ENCODE measurements at regions not wholly inside any gene's neighbourhood (a gene's known extent, or its start where the extent isn't known, plus 50 kb on each side); places are given as distances from the start of the nearest gene placed in this dataset.

GRCh38 chr9:107221321-107221720, 61.8 kb upstream of the RAD23B start:
- H3K4me2 ChIP-seq (ENCODE audit: extremely low read depth, insufficient read depth, low read length): no peak overlapping the region

GRCh38 chr9:107222020-107222522, 61.0 kb upstream of the RAD23B start:
- no peaks in the 10 kb centered on the region for H3K9me3 ChIP-seq (ENCODE audit: control insufficient read depth, insufficient read depth, low read depth, low read length)
- no peaks in the 10 kb centered on the region for H3K4me1 ChIP-seq (ENCODE audit: control insufficient read depth, extremely low read depth, insufficient read depth, low read length)
- H3K4me3 ChIP-seq (replicated peaks in 1 of 4; ENCODE audit: control extremely low read depth in 1 of 4, insufficient read depth in 1 of 4, low read depth in 3 of 4, low read length in 4 of 4): peak overlapping the region; percentile 35 to 88 (median 43)
- H2AFZ ChIP-seq (ENCODE audit: low read length): peak overlapping the region; percentile 77
- peak overlapping the region; percentile 41 for H3K27ac ChIP-seq (ENCODE audit: insufficient read depth, low read length)
- H3K9ac ChIP-seq (ENCODE audit: insufficient read depth, low read length): no peak overlapping the region
- DNase-seq (ENCODE audit: low read depth in 2 of 2): peak; percentile 67 to 74
- no peaks in the 10 kb centered on the region for H4K20me1 ChIP-seq (ENCODE audit: control insufficient read depth, extremely low read depth, insufficient read depth, low read length)
- no peak for TF ChIP-seq EZH2 (IDR thresholded peaks at IDR 0.05; ENCODE audit: low read length, missing control alignments)
- TF ChIP-seq, protein P1, sequence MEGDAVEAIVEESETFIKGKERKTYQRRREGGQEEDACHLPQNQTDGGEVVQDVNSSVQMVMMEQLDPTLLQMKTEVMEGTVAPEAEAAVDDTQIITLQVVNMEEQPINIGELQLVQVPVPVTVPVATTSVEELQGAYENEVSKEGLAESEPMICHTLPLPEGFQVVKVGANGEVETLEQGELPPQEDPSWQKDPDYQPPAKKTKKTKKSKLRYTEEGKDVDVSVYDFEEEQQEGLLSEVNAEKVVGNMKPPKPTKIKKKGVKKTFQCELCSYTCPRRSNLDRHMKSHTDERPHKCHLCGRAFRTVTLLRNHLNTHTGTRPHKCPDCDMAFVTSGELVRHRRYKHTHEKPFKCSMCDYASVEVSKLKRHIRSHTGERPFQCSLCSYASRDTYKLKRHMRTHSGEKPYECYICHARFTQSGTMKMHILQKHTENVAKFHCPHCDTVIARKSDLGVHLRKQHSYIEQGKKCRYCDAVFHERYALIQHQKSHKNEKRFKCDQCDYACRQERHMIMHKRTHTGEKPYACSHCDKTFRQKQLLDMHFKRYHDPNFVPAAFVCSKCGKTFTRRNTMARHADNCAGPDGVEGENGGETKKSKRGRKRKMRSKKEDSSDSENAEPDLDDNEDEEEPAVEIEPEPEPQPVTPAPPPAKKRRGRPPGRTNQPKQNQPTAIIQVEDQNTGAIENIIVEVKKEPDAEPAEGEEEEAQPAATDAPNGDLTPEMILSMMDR (conservative IDR thresholded peaks at IDR 0.05 in 1 of 2, IDR thresholded peaks at IDR 0.05 in 1 of 2; ENCODE audit: low read depth in 1 of 2, low read length in 2 of 2): no peak
- no peaks in the 10 kb centered on the region for H3K79me2 ChIP-seq (ENCODE audit: control insufficient read depth, insufficient read depth, low read length)
- H3K4me2 ChIP-seq (ENCODE audit: extremely low read depth, insufficient read depth, low read length): peak overlapping the region; percentile 83
- H3K27me3 ChIP-seq (ENCODE audit: control insufficient read depth, insufficient read depth, low read length): no peaks in the 10 kb centered on the region
- H3K36me3 ChIP-seq (ENCODE audit: control insufficient read depth, insufficient read depth, low read length): no peaks in the 10 kb centered on the region

More at GRCh38 chr9:107221321-107221720, 61.8 kb upstream of the RAD23B start:
- no peaks in the 10 kb centered on the region for H3K9me3 ChIP-seq (ENCODE audit: control insufficient read depth, insufficient read depth, low read depth, low read length)
- no peak for TF ChIP-seq EZH2 (IDR thresholded peaks at IDR 0.05; ENCODE audit: low read length, missing control alignments)
- TF ChIP-seq, protein P1 (conservative IDR thresholded peaks at IDR 0.05 in 1 of 2, IDR thresholded peaks at IDR 0.05 in 1 of 2; ENCODE audit: low read depth in 1 of 2, low read length in 2 of 2): no peak
- H4K20me1 ChIP-seq (ENCODE audit: control insufficient read depth, extremely low read depth, insufficient read depth, low read length): no peaks in the 10 kb centered on the region
- no peaks in the 10 kb centered on the region for H3K79me2 ChIP-seq (ENCODE audit: control insufficient read depth, insufficient read depth, low read length)
- H3K36me3 ChIP-seq (ENCODE audit: control insufficient read depth, insufficient read depth, low read length): no peaks in the 10 kb centered on the region
- no peak overlapping the region for H3K4me3 ChIP-seq (replicated peaks in 1 of 4; ENCODE audit: control extremely low read depth in 1 of 4, insufficient read depth in 1 of 4, low read depth in 3 of 4, low read length in 4 of 4)
- H2AFZ ChIP-seq (ENCODE audit: low read length): peak overlapping the region; percentile 63
- H3K9ac ChIP-seq (ENCODE audit: insufficient read depth, low read length): no peak overlapping the region
- no peaks in the 10 kb centered on the region for H3K4me1 ChIP-seq (ENCODE audit: control insufficient read depth, extremely low read depth, insufficient read depth, low read length)
- DNase-seq (ENCODE audit: low read depth in 2 of 2): no peak
- no peaks in the 10 kb centered on the region for H3K27me3 ChIP-seq (ENCODE audit: control insufficient read depth, insufficient read depth, low read length)
- H3K27ac ChIP-seq (ENCODE audit: insufficient read depth, low read length): no peak overlapping the region

DNA sequence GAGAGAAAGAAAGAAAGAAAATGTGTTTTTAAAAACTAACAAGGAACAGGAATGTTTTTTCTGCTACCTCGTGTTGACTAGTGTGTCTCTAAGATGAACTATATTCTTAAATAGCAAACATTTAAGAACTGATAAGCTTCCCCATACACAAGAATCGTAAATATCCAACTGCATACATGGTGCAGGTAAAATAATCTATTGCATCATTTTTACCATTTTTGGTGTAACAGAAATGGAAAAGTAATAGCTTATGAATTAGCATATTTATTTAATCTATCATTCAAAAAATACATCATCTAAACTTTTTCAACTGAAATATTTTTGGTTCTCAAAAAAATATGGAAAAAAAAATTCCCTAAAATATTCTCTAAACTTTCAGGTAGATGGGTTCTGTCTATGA, 59.7 kb upstream of the RAD23B start:
- no peaks in the 10 kb centered on the region for H3K4me1 ChIP-seq (ENCODE audit: control insufficient read depth, extremely low read depth, insufficient read depth, low read length)
- H3K9me3 ChIP-seq (ENCODE audit: control insufficient read depth, insufficient read depth, low read depth, low read length): no peaks in the 10 kb centered on the region
- no peak for DNase-seq (ENCODE audit: low read depth in 2 of 2)
- H3K9ac ChIP-seq (ENCODE audit: insufficient read depth, low read length): no peak overlapping the region
- H3K4me3 ChIP-seq (replicated peaks in 1 of 4; ENCODE audit: control extremely low read depth in 1 of 4, insufficient read depth in 1 of 4, low read depth in 3 of 4, low read length in 4 of 4): peak overlapping the region in 1 of 4 experiments; percentile 21
- TF ChIP-seq EZH2 (IDR thresholded peaks at IDR 0.05; ENCODE audit: low read length, missing control alignments): no peak
- TF ChIP-seq, protein P1 (conservative IDR thresholded peaks at IDR 0.05 in 1 of 2, IDR thresholded peaks at IDR 0.05 in 1 of 2; ENCODE audit: low read depth in 1 of 2, low read length in 2 of 2): no peak
- no peaks in the 10 kb centered on the region for H4K20me1 ChIP-seq (ENCODE audit: control insufficient read depth, extremely low read depth, insufficient read depth, low read length)
- H3K4me2 ChIP-seq (ENCODE audit: extremely low read depth, insufficient read depth, low read length): no peak overlapping the region
- no peak overlapping the region for H3K27ac ChIP-seq (ENCODE audit: insufficient read depth, low read length)
- H3K36me3 ChIP-seq (ENCODE audit: control insufficient read depth, insufficient read depth, low read length): no peaks in the 10 kb centered on the region
- H2AFZ ChIP-seq (ENCODE audit: low read length): no peak overlapping the region
- H3K27me3 ChIP-seq (ENCODE audit: control insufficient read depth, insufficient read depth, low read length): no peaks in the 10 kb centered on the region
- no peaks in the 10 kb centered on the region for H3K79me2 ChIP-seq (ENCODE audit: control insufficient read depth, insufficient read depth, low read length)
